Dendritic cell treated with granulocyte-macrophage colony-stimulating factor and Interleukin-4, amounts not matched to agents 40 ng/mL and 50 ng/mL, for 4 days (primary cell): ENCODE measurements at regions not wholly inside any gene's neighbourhood (a gene's known extent, or its start where the extent isn't known, plus 50 kb on each side); places are given as distances from the start of the nearest gene placed in this dataset.

Experiments
- H3K27ac Mint-ChIP-seq: one replicate; pipeline ENCODE4 v1.8.0; 2022; ENCODE audit warnings: mild to moderate bottlenecking, mixed read lengths
- H3K27me3 Mint-ChIP-seq: one replicate; pipeline ENCODE4 v1.8.0; 2022; ENCODE audit warnings: mild to moderate bottlenecking, mixed read lengths
- H3K36me3 Mint-ChIP-seq: one replicate; pipeline ENCODE4 v1.8.0; 2022; ENCODE audit warnings: low read depth, mixed read lengths
- H3K4me1 Mint-ChIP-seq: one replicate; pipeline ENCODE4 v1.8.0; 2022; ENCODE audit warnings: low read depth, mixed read lengths
- H3K4me3 Mint-ChIP-seq: one replicate; pipeline ENCODE4 v1.8.0; 2022; ENCODE audit warnings: mild to moderate bottlenecking, moderate library complexity, mixed read lengths
- H3K9me3 Mint-ChIP-seq: one replicate; pipeline ENCODE4 v1.8.0; 2022; ENCODE audit warnings: mixed read lengths
- intact Hi-C: fragments of 100-400 bp; cut with micrococcal nuclease; formaldehyde crosslinking; loops from one replicate; pipeline ENCODE4 v1.15.0; 2022

DNA sequence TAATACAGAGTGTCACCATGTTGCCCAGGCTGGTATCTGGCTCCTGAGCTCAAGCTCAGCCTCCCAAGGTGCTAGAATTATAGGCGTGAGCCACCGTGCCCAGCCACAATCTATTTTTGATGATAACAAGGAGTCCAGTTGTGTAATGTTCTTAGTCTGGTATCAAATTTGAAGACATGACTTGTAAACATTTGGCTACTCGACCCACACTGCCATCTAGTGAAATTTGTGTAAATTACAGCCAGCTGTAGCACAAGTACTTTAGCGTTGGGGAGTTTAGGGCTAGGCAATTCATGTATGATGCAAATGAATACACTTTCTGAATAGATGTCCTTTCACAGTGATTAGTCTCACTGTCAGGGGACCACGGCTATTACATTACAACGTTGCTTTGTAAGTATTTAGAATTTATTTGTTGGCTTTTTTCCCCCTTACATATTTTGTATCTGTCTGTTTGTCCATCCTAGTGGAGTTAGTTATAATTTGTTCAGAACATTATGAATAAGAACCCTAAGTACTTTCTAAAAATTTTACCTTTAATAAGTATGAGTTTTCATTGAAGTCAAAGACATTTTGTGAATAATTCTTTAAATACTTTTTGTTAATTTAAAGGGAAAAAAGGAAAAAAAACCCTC lies 139.7 kb downstream of the PRDM13 start:
- no peaks in the 10 kb centered on the region for H3K36me3 Mint-ChIP-seq
- no peak overlapping the region for H3K27ac Mint-ChIP-seq
- peaks cover 11% of the 10 kb centered on the region for H3K27me3 Mint-ChIP-seq
- H3K4me3 Mint-ChIP-seq, result no peak overlapping the region
- no peaks in the 10 kb centered on the region for H3K9me3 Mint-ChIP-seq
- H3K4me1 Mint-ChIP-seq, result no peaks in the 10 kb centered on the region
- intact Hi-C loops, result loop anchor here (1.0 kb wide), 1 partner anchor 279 kb away; no protein-coding TSS in a partner anchor

DNA sequence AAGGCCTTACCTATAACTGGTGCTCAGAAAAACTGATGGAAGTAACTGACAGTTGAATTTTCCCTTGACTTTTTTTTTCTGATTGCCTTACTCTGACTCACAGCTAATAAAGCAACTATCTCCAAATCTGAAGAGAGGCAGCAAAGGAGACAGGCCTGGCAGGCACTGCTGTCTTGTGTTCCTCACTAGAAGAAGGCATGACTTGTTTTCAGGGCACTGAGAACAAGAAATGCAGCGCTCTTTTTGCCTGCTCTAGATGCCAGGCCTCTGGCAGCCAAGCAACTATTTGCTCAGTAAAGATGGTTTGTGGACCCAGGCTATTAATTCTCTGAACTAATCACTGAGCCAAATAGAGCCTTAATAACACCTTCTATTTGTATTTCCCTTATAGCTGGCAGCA lies 155.1 kb downstream of the PRDM13 start:
- Mint-ChIP-seq H3K9me3 (no peaks in the 10 kb centered on the region), H3K4me3 (no peak overlapping the region), H3K36me3 (no peaks in the 10 kb centered on the region), H3K27ac (no peak overlapping the region), H3K4me1 (no peaks in the 10 kb centered on the region), H3K27me3 (no peaks in the 10 kb centered on the region)
- intact Hi-C loops, result no loop called here

DNA sequence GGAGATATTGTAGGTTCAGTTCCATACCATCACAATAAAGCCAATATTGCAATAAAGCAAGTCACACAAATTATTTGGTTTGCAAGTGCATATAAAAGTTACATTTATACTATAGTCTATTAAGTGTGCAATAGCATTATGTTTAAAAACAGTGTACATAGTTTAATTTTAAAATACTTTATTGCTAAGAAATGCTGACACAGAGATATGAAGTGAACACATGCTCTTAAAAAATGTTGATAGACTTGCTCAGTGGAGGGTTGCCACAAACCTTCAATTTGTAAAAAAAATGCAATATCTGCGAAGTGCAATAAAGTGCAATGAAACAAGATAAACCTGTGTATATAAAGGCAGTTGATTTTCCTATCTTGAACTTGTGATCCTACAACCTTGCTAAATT lies 161.5 kb downstream of the PRDM13 start:
- Mint-ChIP-seq H3K4me1 (no peaks in the 10 kb centered on the region), H3K27me3 (no peaks in the 10 kb centered on the region), H3K4me3 (no peak overlapping the region), H3K27ac (no peak overlapping the region), H3K9me3 (no peaks in the 10 kb centered on the region), H3K36me3 (no peaks in the 10 kb centered on the region)
- intact Hi-C loops, result no loop called here

DNA sequence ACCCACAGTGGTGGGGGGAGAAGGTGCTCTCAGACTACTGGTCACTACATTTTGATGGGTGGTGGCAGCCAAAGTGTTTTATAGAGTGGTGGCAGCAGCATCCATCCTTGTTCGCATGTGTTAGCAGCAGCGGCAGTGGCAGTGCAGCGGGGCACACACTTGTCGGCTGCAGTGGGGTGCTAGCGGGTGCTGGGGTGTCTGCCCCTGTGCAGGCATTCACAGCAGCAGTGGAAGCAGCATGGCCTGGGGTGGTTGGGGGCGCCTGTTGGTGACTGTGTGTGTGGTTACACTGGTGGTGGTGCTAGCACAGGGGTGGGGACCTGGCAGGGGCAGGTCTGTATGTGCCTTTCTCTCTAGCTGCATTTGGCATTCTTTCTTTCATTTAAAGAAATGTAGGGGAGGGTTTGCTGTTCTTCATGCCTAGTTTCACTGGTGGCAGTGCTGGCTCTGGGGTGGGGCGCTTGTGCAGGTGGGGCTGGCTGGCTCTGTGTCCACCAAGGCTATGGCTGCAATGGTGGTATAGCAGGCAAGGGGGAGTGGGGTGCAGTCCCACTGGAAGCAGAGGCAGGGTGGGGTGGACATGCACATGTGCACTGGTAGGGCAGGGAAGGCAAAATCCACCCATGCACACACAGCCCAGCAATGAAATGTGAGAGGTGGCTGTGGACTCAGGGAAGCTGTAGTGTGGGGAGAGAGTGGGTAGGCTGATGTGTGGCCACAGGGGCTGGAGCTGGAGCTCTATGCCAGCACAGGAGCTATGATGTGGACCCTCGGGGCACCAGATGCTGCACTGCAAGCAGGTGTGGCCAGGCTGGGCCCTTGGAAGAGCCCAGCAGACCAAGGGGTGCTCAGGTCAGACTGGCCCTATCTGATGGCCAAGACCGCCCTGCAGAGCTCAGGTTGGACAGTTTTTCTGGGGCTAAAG lies 173.3 kb downstream of the PRDM13 start:
- Mint-ChIP-seq H3K36me3 (no peaks in the 10 kb centered on the region), H3K27ac (no peak overlapping the region), H3K4me1 (no peaks in the 10 kb centered on the region), H3K9me3 (no peaks in the 10 kb centered on the region), H3K27me3 (no peaks in the 10 kb centered on the region), H3K4me3 (no peak overlapping the region)
- intact Hi-C loops, result no loop called here

DNA sequence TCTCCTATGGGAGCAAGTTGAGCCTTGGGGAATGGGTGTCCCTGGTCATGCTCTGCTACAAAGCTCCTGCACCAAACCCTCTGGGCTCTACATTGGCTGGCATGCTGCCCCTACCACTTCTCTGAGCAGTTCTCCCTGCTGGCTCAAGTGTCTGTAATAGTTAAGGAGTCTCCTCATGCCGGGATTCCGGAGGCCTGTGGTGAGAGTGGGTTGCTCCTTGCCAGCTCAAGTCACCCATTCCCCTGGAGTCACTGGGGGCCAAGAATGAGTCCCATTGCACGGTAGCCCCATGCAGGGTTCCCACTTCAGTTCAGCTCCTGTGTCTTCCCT lies 173.9 kb downstream of the PRDM13 start:
- intact Hi-C loops, result no loop called here
- Mint-ChIP-seq H3K4me1 (no peaks in the 10 kb centered on the region), H3K36me3 (no peaks in the 10 kb centered on the region), H3K27ac (no peak overlapping the region), H3K9me3 (no peaks in the 10 kb centered on the region), H3K27me3 (no peaks in the 10 kb centered on the region), H3K4me3 (no peak overlapping the region)

DNA sequence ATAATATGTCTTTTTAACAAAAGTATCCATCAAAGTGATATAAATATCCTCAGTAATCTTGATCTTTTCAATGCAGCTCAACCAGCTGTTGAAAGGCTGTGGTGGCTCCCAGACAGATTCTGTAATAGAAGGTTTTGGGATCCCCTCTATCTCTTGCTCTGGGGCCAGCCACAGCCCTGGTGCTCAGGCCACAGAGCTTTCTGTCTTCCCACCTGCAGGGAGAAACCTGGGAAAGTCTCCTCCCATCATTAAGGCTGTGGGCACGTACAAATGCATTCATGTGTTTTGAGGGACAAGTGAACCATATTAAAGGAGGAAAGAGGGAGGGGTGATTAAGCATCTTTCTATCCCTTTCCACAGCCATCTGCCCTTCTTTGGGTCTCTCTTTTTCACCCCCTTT lies 183.1 kb downstream of the PRDM13 start:
- Mint-ChIP-seq H3K36me3 (no peaks in the 10 kb centered on the region), H3K27me3 (peaks cover 5% of the 10 kb centered on the region), H3K27ac (no peak overlapping the region), H3K9me3 (no peaks in the 10 kb centered on the region), H3K4me3 (no peak overlapping the region), H3K4me1 (no peaks in the 10 kb centered on the region)
- intact Hi-C loops, result no loop called here

DNA sequence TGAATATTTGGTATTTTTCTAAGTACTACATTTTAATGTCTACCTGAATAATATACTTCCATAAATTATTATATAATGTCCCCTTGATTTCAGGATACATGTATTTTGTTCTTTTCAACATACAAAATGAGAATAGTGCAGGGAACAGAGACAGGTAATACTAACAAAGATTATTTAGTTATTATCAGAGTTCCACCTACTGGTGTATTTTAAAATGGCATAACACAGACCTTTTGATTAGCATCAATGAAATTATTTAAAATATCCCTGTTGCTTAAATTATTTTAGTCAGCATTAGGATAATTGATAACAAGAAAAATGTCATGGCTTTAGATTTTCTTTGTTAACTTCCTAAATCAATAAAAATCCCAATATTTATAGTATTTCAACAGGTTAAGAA lies 184.0 kb downstream of the PRDM13 start:
- Mint-ChIP-seq H3K9me3 (no peaks in the 10 kb centered on the region), H3K4me3 (no peak overlapping the region), H3K4me1 (no peaks in the 10 kb centered on the region), H3K27me3 (peaks cover 5% of the 10 kb centered on the region), H3K27ac (no peak overlapping the region), H3K36me3 (no peaks in the 10 kb centered on the region)
- intact Hi-C loops, result no loop called here

DNA sequence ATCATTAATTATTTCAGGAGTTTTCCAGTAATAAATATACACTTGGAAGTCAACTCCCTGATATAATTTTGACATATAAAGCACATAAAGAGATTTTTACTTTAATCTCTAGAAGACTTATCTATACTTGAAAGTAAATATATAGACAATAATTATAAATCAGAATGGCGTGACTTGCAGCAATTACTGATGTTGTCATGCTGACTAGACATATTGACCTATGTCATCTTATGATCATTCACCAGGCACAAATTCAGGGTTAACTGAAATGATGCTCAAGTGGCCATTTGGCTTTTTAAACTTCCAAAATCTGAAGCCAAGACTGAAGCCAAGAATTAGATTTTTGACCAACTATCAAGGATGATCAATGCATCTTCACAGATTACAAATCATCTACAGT lies 192.2 kb downstream of the MCHR2 start:
- intact Hi-C loops, result no loop called here
- H3K4me3 Mint-ChIP-seq, result no peak overlapping the region
- no peaks in the 10 kb centered on the region for H3K9me3 Mint-ChIP-seq
- no peak overlapping the region for H3K27ac Mint-ChIP-seq
- no peaks in the 10 kb centered on the region for H3K4me1 Mint-ChIP-seq
- no peaks in the 10 kb centered on the region for H3K36me3 Mint-ChIP-seq
- peaks cover 2% of the 10 kb centered on the region for H3K27me3 Mint-ChIP-seq

DNA sequence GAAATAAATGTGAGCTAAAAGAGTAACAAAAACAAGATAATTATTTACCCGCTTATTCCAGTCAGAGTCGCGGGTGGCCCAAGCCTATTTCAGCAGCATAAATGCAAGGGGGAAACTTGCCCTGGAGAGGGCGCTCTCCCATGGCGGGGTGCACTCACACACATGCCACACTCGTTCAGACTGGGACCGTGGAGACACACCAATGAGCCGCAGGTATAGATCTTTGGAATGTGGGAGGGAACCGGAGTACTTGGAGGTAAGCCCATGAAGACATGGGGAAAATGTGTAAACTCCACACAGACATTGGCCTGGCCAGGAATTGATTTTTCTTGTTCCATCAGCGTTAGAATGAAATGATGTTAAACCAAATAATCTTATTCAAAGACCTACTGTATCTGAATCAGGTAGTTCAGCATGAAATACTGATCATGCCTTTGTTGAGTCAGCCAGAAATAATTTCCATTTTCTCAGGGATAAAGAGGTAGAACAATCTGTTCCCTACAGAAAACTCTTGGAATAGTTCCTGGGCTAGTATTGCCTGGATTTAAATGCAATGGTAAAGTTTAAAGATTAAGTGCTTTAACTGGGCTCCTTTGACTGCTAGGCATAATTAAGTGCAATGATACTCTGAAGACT lies 191.5 kb downstream of the MCHR2 start:
- intact Hi-C loops, result no loop called here
- no peak overlapping the region for H3K4me3 Mint-ChIP-seq
- no peaks in the 10 kb centered on the region for H3K4me1 Mint-ChIP-seq
- H3K27ac Mint-ChIP-seq, result no peak overlapping the region
- no peaks in the 10 kb centered on the region for H3K9me3 Mint-ChIP-seq
- H3K27me3 Mint-ChIP-seq, result peaks cover 2% of the 10 kb centered on the region
- H3K36me3 Mint-ChIP-seq, result no peaks in the 10 kb centered on the region

DNA sequence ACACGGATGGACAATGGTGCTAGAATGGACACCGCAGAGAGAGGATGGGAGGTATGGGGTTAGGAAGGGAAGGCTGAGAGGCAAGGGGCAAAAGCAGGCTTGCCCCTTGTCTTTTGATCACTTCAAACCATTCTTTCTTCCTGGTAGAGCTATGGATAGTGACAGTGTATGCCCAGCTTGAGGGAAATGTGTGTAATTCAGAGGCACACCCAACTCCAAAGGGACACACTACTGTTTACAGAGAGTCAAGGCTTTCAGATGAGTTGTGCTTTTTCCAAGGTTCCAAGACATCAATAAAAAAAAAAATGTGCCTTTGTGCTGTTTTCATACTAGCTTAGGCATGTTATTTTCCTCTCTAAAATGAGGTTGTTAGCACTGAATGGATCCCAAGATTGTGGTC lies 185.0 kb downstream of the MCHR2 start:
- no peak overlapping the region for H3K4me3 Mint-ChIP-seq
- H3K4me1 Mint-ChIP-seq, result no peaks in the 10 kb centered on the region
- H3K27me3 Mint-ChIP-seq, result peaks cover 2% of the 10 kb centered on the region
- no peaks in the 10 kb centered on the region for H3K36me3 Mint-ChIP-seq
- intact Hi-C loops, result no loop called here
- no peak overlapping the region for H3K27ac Mint-ChIP-seq
- no peaks in the 10 kb centered on the region for H3K9me3 Mint-ChIP-seq

DNA sequence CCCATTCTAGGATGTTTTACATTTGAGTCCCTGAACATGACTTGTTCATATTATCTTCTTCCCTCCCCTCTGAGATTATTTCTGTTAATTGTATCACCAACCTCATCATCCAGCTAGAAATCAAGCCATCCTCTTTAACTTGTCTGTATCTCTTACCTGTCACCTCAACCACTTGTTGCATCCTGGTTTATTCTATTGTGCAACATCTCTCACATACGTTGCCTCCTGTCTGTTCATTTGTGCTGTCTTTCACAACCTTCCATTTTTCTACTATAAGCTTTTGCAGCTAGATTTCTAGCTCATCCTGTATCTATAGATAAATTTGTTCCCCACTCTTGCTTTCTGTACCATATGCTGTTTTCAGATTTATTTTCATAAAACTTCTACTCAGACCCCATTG lies 183.7 kb downstream of the MCHR2 start:
- no peak overlapping the region for H3K27ac Mint-ChIP-seq
- H3K9me3 Mint-ChIP-seq, result no peaks in the 10 kb centered on the region
- no peaks in the 10 kb centered on the region for H3K27me3 Mint-ChIP-seq
- H3K4me1 Mint-ChIP-seq, result no peaks in the 10 kb centered on the region
- no peak overlapping the region for H3K4me3 Mint-ChIP-seq
- no peaks in the 10 kb centered on the region for H3K36me3 Mint-ChIP-seq
- intact Hi-C loops, result no loop called here

DNA sequence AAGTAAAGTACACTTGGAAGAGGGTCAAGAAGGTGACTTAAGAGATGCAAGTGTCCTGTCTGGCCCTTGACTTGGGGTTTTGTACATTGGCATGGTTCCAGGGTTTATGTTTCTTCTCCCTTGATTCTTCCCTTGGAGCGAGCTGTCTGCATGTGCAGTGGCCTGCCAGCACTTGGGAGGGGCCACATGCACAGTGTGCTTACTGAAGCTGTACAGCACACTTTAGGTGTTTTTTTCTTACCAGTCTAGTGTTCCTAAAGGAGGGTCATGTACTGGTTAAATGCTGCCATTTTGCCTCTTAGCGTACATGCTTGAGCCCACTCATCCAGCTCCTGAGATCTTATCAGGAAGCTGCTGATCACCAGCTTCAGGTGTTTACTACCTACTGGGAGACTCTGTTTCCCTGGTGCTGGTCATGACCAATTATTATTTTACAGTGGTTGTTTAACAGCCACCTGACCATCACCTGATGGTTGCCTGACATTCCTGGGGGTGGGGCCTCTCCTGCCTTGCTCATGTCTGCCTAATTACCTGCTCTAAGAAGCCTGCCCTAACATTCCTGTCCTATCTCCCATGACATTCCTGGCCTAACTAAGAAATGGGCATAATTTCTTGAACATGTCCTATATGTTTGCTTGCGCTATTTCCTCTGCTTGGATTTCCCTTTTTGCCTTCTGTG lies 182.9 kb downstream of the MCHR2 start:
- H3K4me3 Mint-ChIP-seq, result no peak overlapping the region
- no peaks in the 10 kb centered on the region for H3K27me3 Mint-ChIP-seq
- intact Hi-C loops, result no loop called here

DNA sequence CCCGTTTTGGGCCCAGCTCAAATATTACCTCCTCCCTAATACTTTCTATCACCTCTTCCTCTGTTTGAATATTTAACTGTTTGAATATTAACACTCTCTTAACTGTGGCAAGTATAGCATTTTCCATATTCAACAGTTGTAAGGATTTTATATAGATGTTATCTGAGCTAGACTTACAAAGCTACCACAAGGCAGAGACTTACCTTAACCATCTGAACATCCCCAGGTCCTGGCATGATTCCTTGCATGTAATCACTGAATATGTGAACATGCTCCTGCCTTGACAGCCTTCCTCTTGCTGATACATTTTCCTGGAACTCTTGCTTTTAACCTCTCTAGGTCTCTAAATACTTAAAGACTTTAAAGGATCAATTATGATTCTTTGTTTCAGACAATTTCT lies 182.4 kb downstream of the MCHR2 start:
- Mint-ChIP-seq H3K4me3 (no peak overlapping the region), H3K27me3 (no peaks in the 10 kb centered on the region), H3K4me1 (no peaks in the 10 kb centered on the region), H3K36me3 (no peaks in the 10 kb centered on the region), H3K9me3 (no peaks in the 10 kb centered on the region), H3K27ac (no peak overlapping the region)
- intact Hi-C loops, result no loop called here

More for the DNA sequence above, 182.9 kb downstream of the MCHR2 start:
- Mint-ChIP-seq H3K36me3 (no peaks in the 10 kb centered on the region), H3K27ac (no peak overlapping the region), H3K4me1 (no peaks in the 10 kb centered on the region), H3K9me3 (no peaks in the 10 kb centered on the region)

DNA sequence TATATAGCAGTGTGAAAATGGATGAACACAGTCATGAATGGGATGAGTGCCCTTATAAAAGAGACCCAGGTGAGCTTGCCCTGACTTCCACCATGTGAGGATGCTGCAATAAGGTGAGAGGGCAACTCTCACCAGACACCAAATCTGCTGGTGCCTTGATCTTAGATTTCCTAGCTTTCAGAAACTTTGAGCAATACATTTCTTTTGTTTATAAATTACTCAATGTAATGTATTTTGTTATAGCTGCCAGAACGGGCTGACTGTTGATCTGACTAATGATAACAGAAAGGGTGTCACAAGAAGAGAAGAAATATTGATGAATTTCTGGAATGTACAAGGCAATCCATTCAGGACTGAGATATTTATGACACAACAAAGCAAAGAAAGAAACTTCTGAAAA lies 180.5 kb downstream of the MCHR2 start:
- H3K4me1 Mint-ChIP-seq, result no peaks in the 10 kb centered on the region
- H3K36me3 Mint-ChIP-seq, result no peaks in the 10 kb centered on the region
- H3K4me3 Mint-ChIP-seq, result no peak overlapping the region
- intact Hi-C loops, result no loop called here
- H3K27me3 Mint-ChIP-seq, result no peaks in the 10 kb centered on the region
- no peaks in the 10 kb centered on the region for H3K9me3 Mint-ChIP-seq
- no peak overlapping the region for H3K27ac Mint-ChIP-seq
